ENCODE measurements at regions not wholly inside any gene's neighbourhood (a gene's known extent, or its start where the extent isn't known, plus 50 kb on each side); places are given as distances from the start of the nearest gene placed in this dataset.
"Not testable (repeated sequence)": the region's sequence is repeated elsewhere in the genome, so short reads cannot be mapped to it uniquely, and the experiment has no call there.

GRCh38 chr12:123061441-123062205 lies 81.1 kb downstream of the ARL6IP4 start:
- DNase-seq, result no peak

- no peak for DNase-seq
Observed at GRCh38 chr12:123059500-123059899, 79.0 kb downstream of the ARL6IP4 start.

GRCh38 chr12:123058980-123059379 lies 78.5 kb downstream of the ARL6IP4 start:
- no peak for DNase-seq

- DNase-seq, result no peak
Observed at GRCh38 chr12:123058481-123058880, 78.0 kb downstream of the ARL6IP4 start.

GRCh38 chr12:123057513-123058265 lies 77.2 kb downstream of the ARL6IP4 start:
- DNase-seq, result no peak

GRCh38 chr12:123056709-123057108 lies 76.2 kb downstream of the ARL6IP4 start:
- no peak for DNase-seq

- no peak for DNase-seq
Observed at GRCh38 chr12:123056053-123056452, 75.6 kb downstream of the ARL6IP4 start.

GRCh38 chr12:123055281-123055766 lies 74.8 kb downstream of the ARL6IP4 start:
- DNase-seq, result no peak

- DNase-seq, result no peak
Observed at GRCh38 chr12:123054371-123054770, 73.9 kb downstream of the ARL6IP4 start.

GRCh38 chr12:123051556-123051955 lies 71.1 kb downstream of the ARL6IP4 start:
- no peak for DNase-seq

GRCh38 chr12:123050913-123051312 lies 70.4 kb downstream of the ARL6IP4 start:
- DNase-seq, result no peak

- no peak for DNase-seq
Observed at GRCh38 chr12:123050331-123050831, 69.9 kb downstream of the ARL6IP4 start.

GRCh38 chr12:123049398-123050240 lies 69.1 kb downstream of the ARL6IP4 start:
- DNase-seq, result no peak

GRCh38 chr12:123047892-123048291 lies 67.4 kb downstream of the ARL6IP4 start:
- not testable (repeated sequence) for DNase-seq

- no peak for DNase-seq
Observed at GRCh38 chr12:123047289-123047688, 66.8 kb downstream of the ARL6IP4 start.

- no peak for DNase-seq
Observed at GRCh38 chr12:123046431-123046830, 66.0 kb downstream of the ARL6IP4 start.

- no peak for DNase-seq
Observed at GRCh38 chr12:123045678-123046077, 65.2 kb downstream of the ARL6IP4 start.

- no peak for DNase-seq
Observed at GRCh38 chr12:123044351-123044750, 63.9 kb downstream of the ARL6IP4 start.

GRCh38 chr12:123043536-123044001 lies 63.1 kb downstream of the ARL6IP4 start:
- DNase-seq, result peak; percentile 68

GRCh38 chr12:123042833-123043232 lies 62.4 kb downstream of the ARL6IP4 start:
- DNase-seq, result no peak

GRCh38 chr12:123041811-123042655 lies 61.6 kb downstream of the ARL6IP4 start:
- DNase-seq, result no peak

GRCh38 chr12:123041042-123041531 lies 60.6 kb downstream of the ARL6IP4 start:
- no peak for DNase-seq

Data from activated gamma-delta T cell treated with Interleukin-2 at 50 U/mL for 16 hours (primary cell).